GM21360 (cell line): ENCODE measurements at regions not wholly inside any gene's neighbourhood (a gene's known extent, or its start where the extent isn't known, plus 50 kb on each side); places are given as distances from the start of the nearest gene placed in this dataset.
"Not testable (repeated sequence)": the region's sequence is repeated elsewhere in the genome, so short reads cannot be mapped to it uniquely, and the experiment has no call there.

Source experiments
- ATAC-seq: cut with Tn5 transposase; IDR thresholded peaks from one replicate; pipeline ENCODE4 v1.9.1; 2021; ENCODE audit warnings: mild to moderate bottlenecking, moderate library complexity; ENCODE audit not compliant: unreplicated experiment

GRCh38 chr15:79602731-79603130 lies 170.6 kb downstream of the MINAR1 start:
- ATAC-seq: no peak

GRCh38 chr15:79606831-79607355 lies 174.8 kb downstream of the MINAR1 start:
- no peak for ATAC-seq

- ATAC-seq: no peak
Observed at GRCh38 chr15:79608066-79608864, 176.1 kb downstream of the MINAR1 start.

GRCh38 chr15:79609506-79609905 lies 177.4 kb downstream of the MINAR1 start:
- ATAC-seq: no peak

- no peak for ATAC-seq
Observed at GRCh38 chr15:79610021-79610420, 177.9 kb downstream of the MINAR1 start.

GRCh38 chr15:79615754-79616153 lies 183.6 kb downstream of the MINAR1 start:
- ATAC-seq: no peak

GRCh38 chr15:79617071-79617470 lies 184.9 kb downstream of the MINAR1 start:
- no peak for ATAC-seq

- ATAC-seq: no peak
Observed at GRCh38 chr15:79620112-79620857, 188.1 kb downstream of the MINAR1 start.

- ATAC-seq: not testable (repeated sequence)
Observed at GRCh38 chr15:79621805-79622204, 189.7 kb downstream of the MINAR1 start.

- no peak for ATAC-seq
Observed at GRCh38 chr15:79623488-79623887, 191.4 kb downstream of the MINAR1 start.

GRCh38 chr15:79629687-79630086 lies 197.6 kb downstream of the MINAR1 start:
- ATAC-seq: no peak

- no peak for ATAC-seq
Observed at GRCh38 chr15:79632457-79632856, 200.3 kb downstream of the MINAR1 start.

GRCh38 chr15:79635149-79635771 lies 203.1 kb downstream of the MINAR1 start:
- ATAC-seq: no peak

GRCh38 chr15:79635897-79636561 lies 203.9 kb downstream of the MINAR1 start:
- no peak for ATAC-seq

- ATAC-seq: no peak
Observed at GRCh38 chr15:79640206-79640605, 208.1 kb downstream of the MINAR1 start.

- no peak for ATAC-seq
Observed at GRCh38 chr15:79641841-79642240, 209.7 kb downstream of the MINAR1 start.

- no peak for ATAC-seq
Observed at GRCh38 chr15:79643393-79643792, 211.3 kb downstream of the MINAR1 start.

GRCh38 chr15:79644091-79644490 lies 212.0 kb downstream of the MINAR1 start:
- ATAC-seq: no peak

GRCh38 chr15:79652972-79653371 lies 220.8 kb downstream of the MINAR1 start:
- not testable (repeated sequence) for ATAC-seq

- no peak for ATAC-seq
Observed at GRCh38 chr15:79653533-79653932, 221.4 kb downstream of the MINAR1 start.
